GM23338 (cell line): ENCODE measurements at regions not wholly inside any gene's neighbourhood (a gene's known extent, or its start where the extent isn't known, plus 50 kb on each side); places are given as distances from the start of the nearest gene placed in this dataset.

ENCODE experiments used
- ATAC-seq: fragments of 200-7000 bp; cut with Tn5 transposase; 3 replicates; pipeline ENCODE4 v1.9.1; 2020
- DNase-seq: peaks from one replicate; pipeline ENCODE4 v3.0.0-alpha.2; 2015; ENCODE audit warnings: low spot score
- H2AFZ ChIP-seq: fragments of 200-600 bp; sonication (generic); 2 replicates; pipeline ENCODE4 v1.8.0; 2016; ENCODE audit warnings: antibody characterized with exemption, mild to moderate bottlenecking, moderate library complexity
- H3F3A ChIP-seq: fragments of 200-600 bp; sonication (generic); replicated peaks from 2 replicates; pipeline ENCODE4 v1.8.0; 2017; ENCODE audit warnings: antibody characterized with exemption, mixed run types, low read depth
- H3K27ac ChIP-seq: fragments of 200-600 bp; sonication (generic); 2 replicates; pipeline ENCODE4 v1.6.1; 2016; ENCODE audit warnings: low read depth
- H3K27me3 ChIP-seq: fragments of 200-600 bp; sonication (generic); 2 replicates; pipeline ENCODE4 v1.8.0; 2016; ENCODE audit warnings: mild to moderate bottlenecking, mixed run types, moderate library complexity; ENCODE audit not compliant: insufficient read depth
- H3K36me3 ChIP-seq: fragments of 200-600 bp; sonication (generic); 2 replicates; pipeline ENCODE4 v1.8.0; 2016; ENCODE audit warnings: mild to moderate bottlenecking; ENCODE audit not compliant: insufficient read depth
- H3K4me1 ChIP-seq: fragments of 200-600 bp; sonication (generic); 2 replicates; pipeline ENCODE4 v1.8.0; 2016; ENCODE audit warnings: mild to moderate bottlenecking, moderate library complexity; ENCODE audit not compliant: insufficient read depth
- H3K4me2 ChIP-seq: fragments of 200-600 bp; sonication (generic); 2 replicates; pipeline ENCODE4 v1.7.1; 2017; ENCODE audit warnings: mixed run types
- H3K4me3 ChIP-seq: fragments of 200-600 bp; sonication (generic); 2 replicates; pipeline ENCODE4 v1.6.1; 2016; ENCODE audit warnings: mixed run types
- H3K79me2 ChIP-seq: fragments of 200-600 bp; sonication (generic); replicated peaks from 2 replicates; pipeline ENCODE4 v1.8.0; 2017; ENCODE audit warnings: mild to moderate bottlenecking; ENCODE audit not compliant: insufficient read depth
- H3K9me2 ChIP-seq: fragments of 200-600 bp; sonication (generic); 2 replicates; pipeline ENCODE4 v1.8.0; 2017; ENCODE audit not compliant: insufficient read depth
- H4K20me1 ChIP-seq: fragments of 200-600 bp; sonication (generic); replicated peaks from 2 replicates; pipeline ENCODE4 v1.8.0; 2017; ENCODE audit warnings: mild to moderate bottlenecking; ENCODE audit not compliant: insufficient read depth
- H3K27ac Mint-ChIP-seq: 2 replicates; pipeline ENCODE4 v1.8.0; 2020; ENCODE audit warnings: inconsistent platforms, mild to moderate bottlenecking, moderate library complexity, mixed read lengths
- H3K27me3 Mint-ChIP-seq: 3 replicates; pipeline ENCODE4 v1.8.0; 2022; ENCODE audit warnings: low read depth, mild to moderate bottlenecking, moderate library complexity, mixed read lengths, inconsistent platforms; ENCODE audit not compliant: insufficient read depth, poor library complexity
- H3K36me3 Mint-ChIP-seq: 3 replicates; pipeline ENCODE4 v1.8.0; 2021; ENCODE audit warnings: low read depth, mild to moderate bottlenecking, inconsistent platforms, moderate library complexity, mixed read lengths
- H3K4me1 Mint-ChIP-seq: 3 replicates; pipeline ENCODE4 v1.8.0; 2020; ENCODE audit warnings: mild to moderate bottlenecking, inconsistent platforms, mixed read lengths
- H3K4me3 Mint-ChIP-seq: 3 replicates; pipeline ENCODE4 v1.8.0; 2021; ENCODE audit warnings: moderate library complexity, mild to moderate bottlenecking, inconsistent platforms, mixed read lengths
- H3K9me3 Mint-ChIP-seq: 3 replicates; pipeline ENCODE4 v1.8.0; 2020; ENCODE audit warnings: moderate library complexity, mild to moderate bottlenecking, inconsistent platforms, mixed read lengths
- CTCF ChIP-seq, 2 experiments: fragments of 200-600 bp in 1 of 2; sonication (generic) in 1 of 2; conservative IDR thresholded peaks; 2 replicates each; pipeline versions ENCODE4 v1.5.1 to v1.6.1; 2016 to 2017; ENCODE audit warnings: antibody characterized with exemption in 2 of 2, low read depth in 2 of 2, mild to moderate bottlenecking in 2 of 2, moderate library complexity in 1 of 2
- EZH2 ChIP-seq: fragments of 200-600 bp; sonication (generic); IDR thresholded peaks from one replicate; pipeline ENCODE4 v1.8.0; 2017; ENCODE audit warnings: antibody characterized with exemption, mild to moderate bottlenecking, low read depth; ENCODE audit not compliant: unreplicated experiment
- EZH2phosphoT487 ChIP-seq: fragments of 200-600 bp; sonication (generic); IDR thresholded peaks from one replicate; pipeline ENCODE4 v1.8.1; 2018; ENCODE audit warnings: antibody characterized with exemption; ENCODE audit not compliant: unreplicated experiment
- STAT1 ChIP-seq: IDR thresholded peaks from one replicate; pipeline ENCODE4 v1.6.1; 2016; ENCODE audit warnings: antibody characterized with exemption; ENCODE audit not compliant: unreplicated experiment
- ZNF462 ChIP-seq: fragments of 250-450 bp; sonication (Bioruptor Pico); IDR thresholded peaks from 2 replicates; pipeline ENCODE4 v1.5.0; 2020; ENCODE audit warnings: mild to moderate bottlenecking, moderate library complexity

- Mint-ChIP-seq H3K9me3 (peaks cover 9% of the 10 kb centered on the region), H3K4me3 (no peak overlapping the region), H3K27ac (no peak overlapping the region), H3K4me1 (no peaks in the 10 kb centered on the region), H3K27me3 (peaks cover 9% of the 10 kb centered on the region), H3K36me3 (peaks cover 4% of the 10 kb centered on the region)
- Histone ChIP-seq H3K4me3 (no peak overlapping the region), H3K9me2 (peaks cover 12% of the 10 kb centered on the region; the same call in 1 of the 2 replicates), H3F3A (no peaks in the 10 kb centered on the region), H3K79me2 (no peaks in the 10 kb centered on the region), H3K4me1 (no peaks in the 10 kb centered on the region), H2AFZ (no peak overlapping the region), H3K36me3 (no peaks in the 10 kb centered on the region), H3K4me2 (no peak overlapping the region), H3K27ac (no peak overlapping the region), H3K27me3 (no peaks in the 10 kb centered on the region), H4K20me1 (no peaks in the 10 kb centered on the region)
- ATAC-seq (no peak), DNase-seq (no peak)
- TF ChIP-seq EZH2 = no peak
- TF ChIP-seq STAT1 = no peak
- TF ChIP-seq ZNF462 (CRISPR knock-in tag) = no peak
- no peak for TF ChIP-seq CTCF (conservative IDR thresholded peaks at IDR 0.05; ENCODE audit: low read depth in 2 of 2)
- no peak for TF ChIP-seq EZH2phosphoT487
These were observed 127.2 kb upstream of the PODXL start for GRCh38 chr7:131683536-131684125.
